PC-9 (cell line): ENCODE measurements at regions not wholly inside any gene's neighbourhood (a gene's known extent, or its start where the extent isn't known, plus 50 kb on each side); places are given as distances from the start of the nearest gene placed in this dataset.

Experiments used
- BruUV-seq: library from RNA; stranded (reverse); fragments of 400-500 nt; replicated peaks from 2 replicates; lab custom pipeline; 2021; lab: Mats Ljungman, UMichigan
- CTCF ChIA-PET: fragments of 300-600 bp; sonication (Branson Sonifier 250); formaldehyde crosslinking; loops from one replicate; lab custom pipeline; 2022; ENCODE audit warnings: antibody characterized with exemption; lab: Charles Lee
- POLR2A ChIA-PET: fragments of 300-600 bp; sonication (Branson Sonifier 250); formaldehyde crosslinking; loops from one replicate; lab custom pipeline; 2022; ENCODE audit warnings: antibody characterized with exemption; ENCODE audit not compliant: unreplicated experiment; lab: Charles Lee
- DNase-seq, 2 experiments: peaks; one replicate each; pipeline versions ENCODE4 v3.0.0 to v3.0.0-alpha.2; 2015 to 2022; ENCODE audit warnings: mixed read lengths in 1 of 2
- H2AFZ ChIP-seq: fragments of 200-600 bp; sonication (generic); 2 replicates; pipeline ENCODE4 v1.8.1; 2017; ENCODE audit warnings: antibody characterized with exemption
- H3F3A ChIP-seq: fragments of 200-600 bp; sonication (generic); 2 replicates; pipeline ENCODE4 v1.8.1; 2017; ENCODE audit warnings: antibody characterized with exemption, mild to moderate bottlenecking, low read depth; ENCODE audit not compliant: insufficient read depth
- H3K27ac ChIP-seq: fragments of 200-600 bp; sonication (generic); 2 replicates; pipeline ENCODE4 v1.6.1; 2016; ENCODE audit warnings: mixed run types
- H3K27me3 ChIP-seq: fragments of 200-600 bp; sonication (generic); 2 replicates; pipeline ENCODE4 v1.6.1; 2016; ENCODE audit warnings: low read depth, mixed run types; ENCODE audit not compliant: insufficient read depth
- H3K36me3 ChIP-seq: fragments of 200-600 bp; sonication (generic); 2 replicates; pipeline ENCODE4 v1.6.1; 2016; ENCODE audit warnings: low read depth, mixed run types
- H3K4me1 ChIP-seq: fragments of 200-600 bp; sonication (generic); replicated peaks from 2 replicates; pipeline ENCODE4 v1.6.1; 2016; ENCODE audit warnings: mixed run types; ENCODE audit not compliant: insufficient read depth
- H3K4me2 ChIP-seq: fragments of 200-600 bp; sonication (generic); 2 replicates; pipeline ENCODE4 v1.6.1; 2017; ENCODE audit warnings: mixed run types
- H3K4me3 ChIP-seq: fragments of 200-600 bp; sonication (generic); 2 replicates; pipeline ENCODE4 v1.6.1; 2016; ENCODE audit warnings: mixed run types
- H3K79me2 ChIP-seq: fragments of 200-600 bp; sonication (generic); 2 replicates; pipeline ENCODE4 v1.6.1; 2017; ENCODE audit warnings: low read depth, mixed run types
- H3K9me2 ChIP-seq: fragments of 200-600 bp; sonication (generic); 2 replicates; pipeline ENCODE4 v1.8.1; 2017; ENCODE audit warnings: mild to moderate bottlenecking; ENCODE audit not compliant: insufficient read depth
- H3K9me3 ChIP-seq: fragments of 200-600 bp; sonication (generic); 2 replicates; pipeline ENCODE4 v1.8.1; 2016; ENCODE audit warnings: low read depth; ENCODE audit not compliant: insufficient read depth
- H4K20me1 ChIP-seq: fragments of 200-600 bp; sonication (generic); 2 replicates; pipeline ENCODE4 v1.8.1; 2017; ENCODE audit not compliant: insufficient read depth
- EZH2 ChIP-seq: fragments of 200-600 bp; sonication (generic); IDR thresholded peaks from 2 replicates; pipeline ENCODE4 v1.8.0; 2017; ENCODE audit warnings: antibody characterized with exemption, low read depth
- intact Hi-C: fragments of 100-400 bp; cut with micrococcal nuclease; formaldehyde crosslinking; loops from one replicate; pipeline ENCODE4 v1.10.0; 2022; ENCODE audit not compliant: unreplicated experiment
- TF ChIP-seq, protein P1 (sequence below): fragments of 200-600 bp; sonication (generic); conservative IDR thresholded peaks from 2 replicates; pipeline ENCODE4 v1.6.1; 2017; ENCODE audit warnings: mixed run types, antibody characterized with exemption, mild to moderate bottlenecking, moderate library complexity

- no peaks in the 10 kb centered on the region for H3K9me2 ChIP-seq
- BruUV-seq, result no TSS peak
- no peaks in the 10 kb centered on the region for H3K27me3 ChIP-seq
- H3K27ac ChIP-seq, result no peak overlapping the region
- POLR2A ChIA-PET, result no interaction called here
- H3K4me1 ChIP-seq, result no peaks in the 10 kb centered on the region
- intact Hi-C loops, result no loop called here
- no peak overlapping the region for H2AFZ ChIP-seq
- H3K79me2 ChIP-seq, result no peaks in the 10 kb centered on the region
- H3K9me3 ChIP-seq, result no peaks in the 10 kb centered on the region
- no peak for DNase-seq
- TF ChIP-seq EZH2, result no peak
- TF ChIP-seq, protein P1, sequence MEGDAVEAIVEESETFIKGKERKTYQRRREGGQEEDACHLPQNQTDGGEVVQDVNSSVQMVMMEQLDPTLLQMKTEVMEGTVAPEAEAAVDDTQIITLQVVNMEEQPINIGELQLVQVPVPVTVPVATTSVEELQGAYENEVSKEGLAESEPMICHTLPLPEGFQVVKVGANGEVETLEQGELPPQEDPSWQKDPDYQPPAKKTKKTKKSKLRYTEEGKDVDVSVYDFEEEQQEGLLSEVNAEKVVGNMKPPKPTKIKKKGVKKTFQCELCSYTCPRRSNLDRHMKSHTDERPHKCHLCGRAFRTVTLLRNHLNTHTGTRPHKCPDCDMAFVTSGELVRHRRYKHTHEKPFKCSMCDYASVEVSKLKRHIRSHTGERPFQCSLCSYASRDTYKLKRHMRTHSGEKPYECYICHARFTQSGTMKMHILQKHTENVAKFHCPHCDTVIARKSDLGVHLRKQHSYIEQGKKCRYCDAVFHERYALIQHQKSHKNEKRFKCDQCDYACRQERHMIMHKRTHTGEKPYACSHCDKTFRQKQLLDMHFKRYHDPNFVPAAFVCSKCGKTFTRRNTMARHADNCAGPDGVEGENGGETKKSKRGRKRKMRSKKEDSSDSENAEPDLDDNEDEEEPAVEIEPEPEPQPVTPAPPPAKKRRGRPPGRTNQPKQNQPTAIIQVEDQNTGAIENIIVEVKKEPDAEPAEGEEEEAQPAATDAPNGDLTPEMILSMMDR, result no peak
- H3K4me2 ChIP-seq, result no peak overlapping the region
- H3K36me3 ChIP-seq, result no peaks in the 10 kb centered on the region
- no peaks in the 10 kb centered on the region for H4K20me1 ChIP-seq
- CTCF ChIA-PET, result no interaction called here
- H3F3A ChIP-seq, result no peaks in the 10 kb centered on the region
- H3K4me3 ChIP-seq, result no peak overlapping the region
Observed at GRCh38 chr2:156787517-156787916, 351.3 kb downstream of the GPD2 start.

DNA sequence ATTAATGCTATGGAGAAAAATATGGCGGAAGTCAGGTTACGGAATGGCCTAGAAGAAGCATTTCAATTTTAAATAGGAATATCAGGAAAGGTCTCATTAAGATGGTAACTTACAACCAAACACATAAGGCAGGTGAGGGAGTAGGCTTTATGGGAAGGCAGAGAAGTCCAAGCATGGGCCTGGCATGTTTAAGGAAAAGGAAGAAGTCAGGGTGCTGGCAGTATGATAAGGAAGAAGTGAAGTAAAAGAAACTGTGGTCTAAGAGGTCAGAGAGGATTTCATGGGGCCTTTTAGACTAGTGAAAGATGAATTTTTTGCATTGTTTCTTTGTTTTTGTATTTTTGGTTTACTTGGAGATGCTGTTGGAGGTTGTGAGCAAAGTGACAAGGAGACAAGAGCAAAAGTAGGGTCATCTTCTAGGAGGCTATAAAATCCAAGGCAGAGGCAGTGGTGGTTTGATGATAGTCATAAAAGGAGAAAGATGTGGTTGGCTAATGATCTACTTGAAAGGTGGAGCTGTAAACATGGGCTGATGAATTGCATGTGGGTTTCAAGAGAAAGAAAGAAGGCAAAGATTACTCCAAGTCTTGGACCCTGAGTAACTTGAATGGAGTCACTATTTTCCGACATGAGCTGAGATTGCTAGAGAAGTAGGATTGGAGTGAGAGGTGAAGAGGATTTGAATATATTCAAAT is 354.3 kb downstream of the GPD2 start:
- no TSS peak for BruUV-seq
- no peaks in the 10 kb centered on the region for H3K27me3 ChIP-seq
- no peaks in the 10 kb centered on the region for H4K20me1 ChIP-seq
- H3K4me1 ChIP-seq, result no peaks in the 10 kb centered on the region
- no peak for TF ChIP-seq EZH2
- TF ChIP-seq, protein P1, result no peak
- H2AFZ ChIP-seq, result no peak overlapping the region
- H3K9me3 ChIP-seq, result no peaks in the 10 kb centered on the region
- H3K4me3 ChIP-seq, result no peak overlapping the region
- H3K27ac ChIP-seq, result no peak overlapping the region
- H3K4me2 ChIP-seq, result no peak overlapping the region
- ChIA-PET POLR2A (no interaction called here), CTCF (no interaction called here)
- no peaks in the 10 kb centered on the region for H3F3A ChIP-seq
- no peaks in the 10 kb centered on the region for H3K79me2 ChIP-seq
- H3K9me2 ChIP-seq, result no peaks in the 10 kb centered on the region
- intact Hi-C loops, result no loop called here
- H3K36me3 ChIP-seq, result no peaks in the 10 kb centered on the region
- DNase-seq, result no peak

DNA sequence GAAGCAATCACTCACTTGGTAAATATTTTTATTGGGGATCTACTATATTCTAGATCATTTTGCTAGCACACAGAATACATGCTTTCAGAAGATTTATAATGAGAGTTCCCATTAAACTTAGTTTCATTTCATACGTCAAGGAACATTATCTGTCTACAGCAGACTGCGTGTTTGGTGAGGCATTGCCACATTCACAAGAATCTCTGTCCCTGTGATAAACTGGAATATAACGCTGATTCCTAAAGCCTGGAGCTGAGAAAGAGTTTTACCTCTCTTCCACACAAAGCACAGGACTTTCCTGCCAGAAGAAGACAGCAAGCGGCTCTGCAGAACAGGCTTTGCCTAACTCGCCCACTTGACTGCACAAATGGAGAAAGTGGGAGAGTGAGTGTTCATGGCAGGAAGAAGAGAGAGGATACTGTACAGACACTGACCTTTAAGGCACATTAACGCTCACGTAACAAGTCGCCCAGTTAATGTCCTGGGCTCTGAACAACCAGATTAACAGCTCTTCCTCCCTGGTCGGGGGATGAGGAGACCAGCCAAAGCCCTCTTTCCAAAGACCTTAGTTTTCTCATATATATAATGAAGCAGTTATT is 356.2 kb downstream of the GPD2 start:
- no TSS peak for BruUV-seq
- intact Hi-C loops, result no loop called here

More for the DNA sequence above, 356.2 kb downstream of the GPD2 start:
- no peak for TF ChIP-seq EZH2
- TF ChIP-seq, protein P1, result no peak
- Histone ChIP-seq H3K79me2 (no peaks in the 10 kb centered on the region), H3K36me3 (no peaks in the 10 kb centered on the region), H3F3A (no peaks in the 10 kb centered on the region), H3K4me3 (no peak overlapping the region), H3K4me1 (no peaks in the 10 kb centered on the region), H3K27me3 (no peaks in the 10 kb centered on the region), H3K9me3 (no peaks in the 10 kb centered on the region), H2AFZ (no peak overlapping the region), H4K20me1 (no peaks in the 10 kb centered on the region), H3K4me2 (no peak overlapping the region), H3K27ac (no peak overlapping the region), H3K9me2 (no peaks in the 10 kb centered on the region)
- ChIA-PET CTCF (no interaction called here), POLR2A (no interaction called here)
- DNase-seq, result no peak
